Trophoblast cell (in vitro differentiated cells and primary cell): ENCODE measurements at regions not wholly inside any gene's neighbourhood (a gene's known extent, or its start where the extent isn't known, plus 50 kb on each side); places are given as distances from the start of the nearest gene placed in this dataset.

ENCODE experiments used
- DNase-seq, 2 donors: peaks; one replicate each; pipeline ENCODE4 v3.0.0-alpha.2; 2016
- H2AFZ ChIP-seq: 2 replicates; pipeline ENCODE4 v1.6.1; 2013; ENCODE audit warnings: low read length, moderate library complexity, mild to moderate bottlenecking; ENCODE audit not compliant: insufficient read depth, poor library complexity
- H2AK5ac ChIP-seq: 2 replicates; pipeline ENCODE4 v1.6.1; 2013; ENCODE audit warnings: mild to moderate bottlenecking, low read length
- H2BK120ac ChIP-seq: 2 replicates; pipeline ENCODE4 v1.6.1; 2013; ENCODE audit warnings: low read length, mild to moderate bottlenecking, moderate library complexity; ENCODE audit not compliant: insufficient read depth, poor library complexity
- H2BK12ac ChIP-seq: 2 replicates; pipeline ENCODE4 v1.6.1; 2013; ENCODE audit warnings: mild to moderate bottlenecking, low read length, moderate library complexity
- H2BK5ac ChIP-seq: 2 replicates; pipeline ENCODE4 v1.6.1; 2013; ENCODE audit warnings: low read length, low read depth, moderate library complexity, mild to moderate bottlenecking; ENCODE audit not compliant: poor library complexity
- H3K14ac ChIP-seq: 2 replicates; pipeline ENCODE4 v1.6.1; 2013; ENCODE audit warnings: mild to moderate bottlenecking, low read length
- H3K18ac ChIP-seq: 2 replicates; pipeline ENCODE4 v1.6.1; 2013; ENCODE audit warnings: mild to moderate bottlenecking, low read length
- H3K23ac ChIP-seq: 2 replicates; pipeline ENCODE4 v1.6.1; 2013; ENCODE audit warnings: low read length
- H3K27ac ChIP-seq: 2 replicates; pipeline ENCODE4 v1.5.1; 2013; ENCODE audit warnings: low read depth, mild to moderate bottlenecking, inconsistent platforms, low read length, moderate library complexity
- H3K27me3 ChIP-seq: 2 replicates; pipeline ENCODE4 v1.6.1; 2013; ENCODE audit warnings: inconsistent platforms, mild to moderate bottlenecking, low read length, moderate library complexity; ENCODE audit not compliant: insufficient read depth
- H3K36me3 ChIP-seq, 2 experiments: 1 replicate in 1 of 2; 2 replicates in 1 of 2; pipeline ENCODE4 v1.6.1; 2013; ENCODE audit warnings: low read length in 2 of 2, mild to moderate bottlenecking in 2 of 2, moderate library complexity in 1 of 2; ENCODE audit not compliant: insufficient read depth in 2 of 2, control insufficient read depth in 1 of 2
- H3K4ac ChIP-seq: 2 replicates; pipeline ENCODE4 v1.6.1; 2013; ENCODE audit warnings: low read depth, mild to moderate bottlenecking, low read length, moderate library complexity
- H3K4me1 ChIP-seq, 2 experiments: 1 replicate in 1 of 2; 2 replicates in 1 of 2; pipeline ENCODE4 v1.6.1; 2013; ENCODE audit warnings: low read length in 2 of 2, mild to moderate bottlenecking in 2 of 2, moderate library complexity in 1 of 2; ENCODE audit not compliant: insufficient read depth in 2 of 2, control insufficient read depth in 1 of 2
- H3K4me2 ChIP-seq: 2 replicates; pipeline ENCODE4 v1.6.1; 2013; ENCODE audit warnings: inconsistent platforms, mild to moderate bottlenecking, low read length, moderate library complexity
- H3K4me3 ChIP-seq: 2 replicates; pipeline ENCODE4 v1.5.1; 2013; ENCODE audit warnings: mild to moderate bottlenecking, low read depth, low read length, inconsistent platforms
- H3K79me1 ChIP-seq: one replicate; pipeline ENCODE4 v1.6.1; 2013; ENCODE audit warnings: low read length
- H3K79me2 ChIP-seq: 2 replicates; pipeline ENCODE4 v1.6.1; 2013; ENCODE audit warnings: low read length, mild to moderate bottlenecking; ENCODE audit not compliant: control insufficient read depth, insufficient read depth, poor library complexity
- H3K9ac ChIP-seq: 2 replicates; pipeline ENCODE4 v1.6.1; 2013; ENCODE audit warnings: mild to moderate bottlenecking, low read length
- H3K9me3 ChIP-seq: 2 replicates; pipeline ENCODE4 v1.6.1; 2013; ENCODE audit warnings: low read depth, mild to moderate bottlenecking, control low read depth, inconsistent platforms, low read length; ENCODE audit not compliant: insufficient read depth
- H4K12ac ChIP-seq: 2 replicates; pipeline ENCODE4 v1.6.1; 2013; ENCODE audit warnings: low read depth, mild to moderate bottlenecking, low read length, moderate library complexity
- H4K8ac ChIP-seq: 2 replicates; pipeline ENCODE4 v1.6.1; 2013; ENCODE audit warnings: low read depth, mild to moderate bottlenecking, low read length, moderate library complexity
- H4K91ac ChIP-seq: one replicate; pipeline ENCODE4 v1.6.1; 2013; ENCODE audit warnings: low read depth, mild to moderate bottlenecking, low read length, moderate library complexity
- WGBS: extraction: QIAGEN DNeasy Blood & Tissue Kit; methylation state at CpG from one replicate; pipeline ENCODE4 v1.1.7; 2013; ENCODE audit warnings: missing lambda C conversion rate; ENCODE audit not compliant: insufficient read length, insufficient coverage; ENCODE audit errors: extremely low coverage; 5-methylcytosine and 5-hydroxymethylcytosine counted together

DNA sequence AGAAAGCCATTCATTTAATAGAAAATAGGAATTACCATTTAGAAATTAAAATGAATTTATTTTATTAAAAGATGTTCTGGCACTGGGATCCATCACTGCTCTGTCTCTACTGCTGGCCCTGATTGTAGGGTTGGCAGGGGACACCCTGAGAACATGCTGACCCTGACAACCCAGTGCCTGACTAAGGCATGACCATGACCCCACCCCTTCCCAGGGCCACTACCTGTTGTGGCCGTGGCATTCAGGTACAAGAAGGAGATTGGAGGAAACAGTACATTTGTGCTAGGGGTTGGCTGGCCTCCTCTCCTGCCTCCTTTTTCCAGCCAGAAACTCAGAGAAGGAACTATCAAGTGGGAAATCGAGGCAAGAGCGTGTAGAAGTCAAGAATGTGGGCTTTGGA is 197.0 kb upstream of the ZMIZ1 start:
- Histone ChIP-seq H3K4me3 (no peak overlapping the region), H3K79me1 (no peaks in the 10 kb centered on the region), H2AK5ac (no peak overlapping the region), H2BK5ac (no peak overlapping the region), H3K27ac (no peak overlapping the region), H3K4ac (no peak overlapping the region), H3K9ac (no peak overlapping the region), H4K8ac (no peak overlapping the region), H3K18ac (no peak overlapping the region), H2BK120ac (no peak overlapping the region), H4K12ac (no peak overlapping the region), H3K23ac (no peak overlapping the region), H4K91ac (no peak overlapping the region), H3K4me2 (no peak overlapping the region), H3K27me3 (no peaks in the 10 kb centered on the region), H3K4me1 (peaks cover 3 to 5% of the 10 kb centered on the region in 2 experiments), H3K9me3 (peaks cover 4% of the 10 kb centered on the region), H3K79me2 (no peaks in the 10 kb centered on the region), H2BK12ac (no peak overlapping the region), H2AFZ (no peak overlapping the region), H3K36me3 (no peaks in the 10 kb centered on the region), H3K14ac (no peak overlapping the region)
- no peak for DNase-seq
- WGBS = no CpG with 5 or more reads among the region's 3 CpGs

DNA sequence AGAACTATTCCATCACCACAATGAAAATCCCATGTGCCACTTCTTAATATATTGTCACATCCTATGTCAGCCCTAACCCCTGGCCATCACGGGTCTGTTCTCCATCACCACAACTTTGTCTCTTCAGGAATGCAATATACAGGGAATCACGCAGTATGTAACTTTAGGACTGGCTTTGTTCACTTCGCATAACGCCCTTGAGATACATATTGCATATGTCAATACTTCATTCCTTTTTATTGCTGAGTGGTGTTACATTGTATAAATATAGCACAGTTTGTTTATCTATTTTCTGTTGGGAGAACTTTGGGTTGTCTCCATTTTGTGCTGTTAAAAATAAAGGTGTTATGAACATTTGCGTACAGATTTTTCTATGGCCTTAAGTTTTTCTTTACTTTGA is 195.4 kb upstream of the ZMIZ1 start:
- no peak overlapping the region for H2BK5ac ChIP-seq
- no peak overlapping the region for H4K91ac ChIP-seq
- H2AK5ac ChIP-seq = no peak overlapping the region
- no peak overlapping the region for H4K8ac ChIP-seq
- H3K4me2 ChIP-seq = no peak overlapping the region
- H3K27ac ChIP-seq = no peak overlapping the region
- H3K9me3 ChIP-seq = peaks cover 3% of the 10 kb centered on the region
- H2BK12ac ChIP-seq = no peak overlapping the region
- DNase-seq = no peak
- peaks cover 3 to 5% of the 10 kb centered on the region in 2 experiments for H3K4me1 ChIP-seq
- no peak overlapping the region for H2AFZ ChIP-seq
- H3K18ac ChIP-seq = no peak overlapping the region
- no peak overlapping the region for H2BK120ac ChIP-seq
- H3K14ac ChIP-seq = no peak overlapping the region
- no peak overlapping the region for H4K12ac ChIP-seq
- H3K79me2 ChIP-seq = no peaks in the 10 kb centered on the region
- no peak overlapping the region for H3K4me3 ChIP-seq
- no peak overlapping the region for H3K9ac ChIP-seq
- H3K27me3 ChIP-seq = no peaks in the 10 kb centered on the region
- H3K36me3 ChIP-seq = no peaks in the 10 kb centered on the region
- no CpG with 5 or more reads among the region's 5 CpGs for WGBS
- no peak overlapping the region for H3K23ac ChIP-seq
- no peak overlapping the region for H3K4ac ChIP-seq
- no peaks in the 10 kb centered on the region for H3K79me1 ChIP-seq

DNA sequence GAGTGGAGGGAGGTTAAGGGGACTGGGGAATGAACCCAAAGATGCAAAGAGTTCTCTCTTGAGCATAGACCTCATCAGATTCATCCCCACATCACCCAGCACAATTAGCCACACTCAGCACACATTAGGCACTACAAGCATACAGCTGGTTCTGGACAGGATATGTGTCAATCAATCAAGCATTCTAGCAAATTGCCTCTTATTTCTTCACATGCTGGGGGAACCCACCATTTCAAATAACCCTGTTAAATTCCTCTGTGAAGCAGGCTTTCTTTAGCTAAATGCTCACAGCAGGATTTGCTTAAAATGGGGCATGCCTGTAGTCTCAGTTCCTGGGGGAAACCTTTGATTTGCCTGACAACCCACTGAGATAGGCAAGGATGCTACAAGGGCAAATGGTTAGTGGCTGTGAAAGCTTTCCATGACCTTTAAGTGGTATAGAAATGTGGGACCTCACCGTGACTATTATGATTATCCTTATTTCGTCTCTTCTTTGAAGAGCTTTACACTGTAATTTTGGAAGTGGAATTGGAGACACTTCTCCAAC is 193.4 kb upstream of the ZMIZ1 start:
- Histone ChIP-seq H4K91ac (no peak overlapping the region), H3K4me2 (no peak overlapping the region), H3K4me3 (no peak overlapping the region), H3K36me3 (no peaks in the 10 kb centered on the region), H2BK12ac (no peak overlapping the region), H2AK5ac (no peak overlapping the region), H3K27me3 (no peaks in the 10 kb centered on the region), H3K14ac (no peak overlapping the region), H3K23ac (no peak overlapping the region), H2BK120ac (no peak overlapping the region), H2BK5ac (no peak overlapping the region), H3K9ac (no peak overlapping the region), H3K9me3 (no peaks in the 10 kb centered on the region), H3K79me2 (no peaks in the 10 kb centered on the region), H3K4ac (no peak overlapping the region), H3K27ac (no peak overlapping the region), H3K79me1 (no peaks in the 10 kb centered on the region), H3K18ac (no peak overlapping the region), H3K4me1 (no peaks in the 10 kb centered on the region), H2AFZ (no peak overlapping the region), H4K8ac (no peak overlapping the region), H4K12ac (no peak overlapping the region)
- DNase-seq = no peak
- WGBS = no CpG with 5 or more reads among the region's 2 CpGs

GRCh38 chr10:78875932-78876331 is 192.8 kb upstream of the ZMIZ1 start:
- Histone ChIP-seq H3K14ac (no peak overlapping the region), H2AFZ (no peak overlapping the region), H2BK5ac (no peak overlapping the region), H3K4me2 (no peak overlapping the region), H2BK12ac (no peak overlapping the region), H3K27me3 (no peaks in the 10 kb centered on the region), H3K18ac (no peak overlapping the region), H3K4me1 (no peaks in the 10 kb centered on the region), H2AK5ac (no peak overlapping the region), H3K9ac (no peak overlapping the region), H2BK120ac (no peak overlapping the region), H3K27ac (no peak overlapping the region), H3K36me3 (no peaks in the 10 kb centered on the region), H3K79me2 (no peaks in the 10 kb centered on the region), H4K91ac (no peak overlapping the region), H3K9me3 (no peaks in the 10 kb centered on the region), H4K8ac (no peak overlapping the region), H3K4ac (no peak overlapping the region), H3K23ac (no peak overlapping the region), H3K79me1 (no peaks in the 10 kb centered on the region), H4K12ac (no peak overlapping the region), H3K4me3 (no peak overlapping the region)
- no CpG with 5 or more reads among the region's 4 CpGs for whole genome bisulfite sequencing
- DNase-seq = no peak
